ENCODE measurements at regions not wholly inside any gene's neighbourhood (a gene's known extent, or its start where the extent isn't known, plus 50 kb on each side); places are given as distances from the start of the nearest gene placed in this dataset.

DNA sequence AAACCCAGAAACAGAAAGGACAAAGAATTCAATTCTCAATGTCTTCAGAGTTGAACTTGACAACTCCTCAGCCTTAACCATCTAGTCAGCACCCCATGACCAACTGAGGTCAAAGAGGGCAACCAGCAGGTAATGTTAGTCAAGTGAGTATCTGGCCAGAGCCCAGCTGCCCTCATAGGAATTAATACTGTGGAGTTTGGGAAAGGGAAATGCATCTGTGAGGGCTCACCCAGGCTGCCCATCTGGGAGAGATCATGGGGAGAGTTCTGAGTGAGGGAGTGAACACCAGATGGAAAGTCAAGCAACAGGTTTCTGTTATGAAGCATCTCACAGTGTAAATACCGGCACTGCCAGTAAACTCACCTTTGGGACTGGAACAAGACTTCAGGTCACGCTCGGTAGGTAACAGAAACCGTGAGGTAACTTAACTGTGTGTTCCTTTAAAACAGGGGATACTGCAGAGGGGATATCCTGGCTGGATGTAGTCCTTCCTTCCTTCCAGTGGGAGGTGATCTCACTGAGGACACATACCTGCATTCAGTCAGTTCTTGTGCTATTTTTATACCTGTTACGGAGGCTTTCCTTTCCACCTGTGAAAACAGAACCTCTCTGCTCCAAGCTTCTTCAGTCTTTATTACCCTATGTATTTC is 94.4 kb downstream of the DAD1 start (continued):
- 0 out of 4 replicates have a peak, but pooled peaks of 1 of the 2 experiments have one; percentile 9 for TF ChIP-seq BHLHE40 (IDR thresholded peaks at IDR 0.05; ENCODE audit: borderline replicate concordance in 1 of 2, low read depth in 2 of 2, low read length in 1 of 2)
- TF ChIP-seq ZNF384 (IDR thresholded peaks at IDR 0.05; ENCODE audit: borderline replicate concordance, low read depth, low read length) = no peak
- no peak for TF ChIP-seq PML (IDR thresholded peaks at IDR 0.05; ENCODE audit: low read length)
- TF ChIP-seq POLR2AphosphoS2 (IDR thresholded peaks at IDR 0.05; ENCODE audit: low read depth, low read length) = no peak
- no peak for TF ChIP-seq POLR2A (IDR thresholded peaks at IDR 0.05; ENCODE audit: low read depth, low read length)
- no peak for TF ChIP-seq FOS (IDR thresholded peaks at IDR 0.05; ENCODE audit: borderline replicate concordance, extremely low read depth, insufficient read length)
- TF ChIP-seq POLR2AphosphoS5 (IDR thresholded peaks at IDR 0.05; ENCODE audit: low read length) = no peak
- no peak for TF ChIP-seq TARDBP (IDR thresholded peaks at IDR 0.05; ENCODE audit: borderline replicate concordance)
- TF ChIP-seq, protein P1, sequence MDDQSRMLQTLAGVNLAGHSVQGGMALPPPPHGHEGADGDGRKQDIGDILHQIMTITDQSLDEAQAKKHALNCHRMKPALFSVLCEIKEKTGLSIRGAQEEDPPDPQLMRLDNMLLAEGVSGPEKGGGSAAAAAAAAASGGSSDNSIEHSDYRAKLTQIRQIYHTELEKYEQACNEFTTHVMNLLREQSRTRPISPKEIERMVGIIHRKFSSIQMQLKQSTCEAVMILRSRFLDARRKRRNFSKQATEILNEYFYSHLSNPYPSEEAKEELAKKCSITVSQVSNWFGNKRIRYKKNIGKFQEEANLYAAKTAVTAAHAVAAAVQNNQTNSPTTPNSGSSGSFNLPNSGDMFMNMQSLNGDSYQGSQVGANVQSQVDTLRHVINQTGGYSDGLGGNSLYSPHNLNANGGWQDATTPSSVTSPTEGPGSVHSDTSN (IDR thresholded peaks at IDR 0.05; ENCODE audit: insufficient replicate concordance, low read depth, low read length) = no peak
- no peak for TF ChIP-seq MEF2B (IDR thresholded peaks at IDR 0.05; ENCODE audit: partially characterized antibody, poor library complexity, severe bottlenecking)
- TF ChIP-seq HDAC6 (IDR thresholded peaks at IDR 0.05; ENCODE audit: unreplicated experiment) = no peak
- TF ChIP-seq EGR1 (IDR thresholded peaks at IDR 0.05; ENCODE audit: borderline replicate concordance in 1 of 2, low read depth in 2 of 2, low read length in 2 of 2) = no peak
- no peak for TF ChIP-seq TBL1XR1 (IDR thresholded peaks at IDR 0.05; ENCODE audit: low read depth, low read length)
- TF ChIP-seq GATAD2B (conservative IDR thresholded peaks at IDR 0.05; ENCODE audit: low read depth) = no peak
- TF ChIP-seq, protein P2, sequence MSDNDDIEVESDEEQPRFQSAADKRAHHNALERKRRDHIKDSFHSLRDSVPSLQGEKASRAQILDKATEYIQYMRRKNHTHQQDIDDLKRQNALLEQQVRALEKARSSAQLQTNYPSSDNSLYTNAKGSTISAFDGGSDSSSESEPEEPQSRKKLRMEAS (IDR thresholded peaks at IDR 0.05; ENCODE audit: low read depth, low read length) = no peak
- no peak for TF ChIP-seq FOXK2 (IDR thresholded peaks at IDR 0.05)
- TF ChIP-seq, protein P3, sequence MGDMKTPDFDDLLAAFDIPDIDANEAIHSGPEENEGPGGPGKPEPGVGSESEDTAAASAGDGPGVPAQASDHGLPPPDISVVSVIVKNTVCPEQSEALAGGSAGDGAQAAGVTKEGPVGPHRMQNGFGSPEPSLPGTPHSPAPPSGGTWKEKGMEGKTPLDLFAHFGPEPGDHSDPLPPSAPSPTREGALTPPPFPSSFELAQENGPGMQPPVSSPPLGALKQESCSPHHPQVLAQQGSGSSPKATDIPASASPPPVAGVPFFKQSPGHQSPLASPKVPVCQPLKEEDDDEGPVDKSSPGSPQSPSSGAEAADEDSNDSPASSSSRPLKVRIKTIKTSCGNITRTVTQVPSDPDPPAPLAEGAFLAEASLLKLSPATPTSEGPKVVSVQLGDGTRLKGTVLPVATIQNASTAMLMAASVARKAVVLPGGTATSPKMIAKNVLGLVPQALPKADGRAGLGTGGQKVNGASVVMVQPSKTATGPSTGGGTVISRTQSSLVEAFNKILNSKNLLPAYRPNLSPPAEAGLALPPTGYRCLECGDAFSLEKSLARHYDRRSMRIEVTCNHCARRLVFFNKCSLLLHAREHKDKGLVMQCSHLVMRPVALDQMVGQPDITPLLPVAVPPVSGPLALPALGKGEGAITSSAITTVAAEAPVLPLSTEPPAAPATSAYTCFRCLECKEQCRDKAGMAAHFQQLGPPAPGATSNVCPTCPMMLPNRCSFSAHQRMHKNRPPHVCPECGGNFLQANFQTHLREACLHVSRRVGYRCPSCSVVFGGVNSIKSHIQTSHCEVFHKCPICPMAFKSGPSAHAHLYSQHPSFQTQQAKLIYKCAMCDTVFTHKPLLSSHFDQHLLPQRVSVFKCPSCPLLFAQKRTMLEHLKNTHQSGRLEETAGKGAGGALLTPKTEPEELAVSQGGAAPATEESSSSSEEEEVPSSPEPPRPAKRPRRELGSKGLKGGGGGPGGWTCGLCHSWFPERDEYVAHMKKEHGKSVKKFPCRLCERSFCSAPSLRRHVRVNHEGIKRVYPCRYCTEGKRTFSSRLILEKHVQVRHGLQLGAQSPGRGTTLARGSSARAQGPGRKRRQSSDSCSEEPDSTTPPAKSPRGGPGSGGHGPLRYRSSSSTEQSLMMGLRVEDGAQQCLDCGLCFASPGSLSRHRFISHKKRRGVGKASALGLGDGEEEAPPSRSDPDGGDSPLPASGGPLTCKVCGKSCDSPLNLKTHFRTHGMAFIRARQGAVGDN (IDR thresholded peaks at IDR 0.05) = peak; percentile 72; the same call in 1 of the 2 replicates
- TF ChIP-seq, protein P4, sequence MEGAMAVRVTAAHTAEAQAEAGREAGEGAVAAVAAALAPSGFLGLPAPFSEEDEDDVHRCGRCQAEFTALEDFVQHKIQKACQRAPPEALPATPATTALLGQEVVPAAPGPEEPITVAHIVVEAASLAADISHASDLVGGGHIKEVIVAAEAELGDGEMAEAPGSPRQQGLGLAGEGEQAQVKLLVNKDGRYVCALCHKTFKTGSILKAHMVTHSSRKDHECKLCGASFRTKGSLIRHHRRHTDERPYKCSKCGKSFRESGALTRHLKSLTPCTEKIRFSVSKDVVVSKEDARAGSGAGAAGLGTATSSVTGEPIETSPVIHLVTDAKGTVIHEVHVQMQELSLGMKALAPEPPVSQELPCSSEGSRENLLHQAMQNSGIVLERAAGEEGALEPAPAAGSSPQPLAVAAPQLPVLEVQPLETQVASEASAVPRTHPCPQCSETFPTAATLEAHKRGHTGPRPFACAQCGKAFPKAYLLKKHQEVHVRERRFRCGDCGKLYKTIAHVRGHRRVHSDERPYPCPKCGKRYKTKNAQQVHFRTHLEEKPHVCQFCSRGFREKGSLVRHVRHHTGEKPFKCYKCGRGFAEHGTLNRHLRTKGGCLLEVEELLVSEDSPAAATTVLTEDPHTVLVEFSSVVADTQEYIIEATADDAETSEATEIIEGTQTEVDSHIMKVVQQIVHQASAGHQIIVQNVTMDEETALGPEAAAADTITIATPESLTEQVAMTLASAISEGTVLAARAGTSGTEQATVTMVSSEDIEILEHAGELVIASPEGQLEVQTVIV (IDR thresholded peaks at IDR 0.05; ENCODE audit: borderline replicate concordance, partially characterized antibody) = no peak
- peak; percentile 59 for TF ChIP-seq NR2F1 (conservative IDR thresholded peaks at IDR 0.05)
